SK-N-SH (cell line): ENCODE measurements at regions not wholly inside any gene's neighbourhood (a gene's known extent, or its start where the extent isn't known, plus 50 kb on each side); places are given as distances from the start of the nearest gene placed in this dataset.
A peak's percentile ranks its signal among the peaks of the same experiment; 100 is the strongest.

Experiments
- CTCF ChIA-PET: fragments of 300-600, 350-600 bp; formaldehyde crosslinking; extraction: SDS; loops from one replicate; lab custom pipeline; 2021; lab: Yijun Ruan, JAX
- POLR2A ChIA-PET: fragments of 350-600 bp; sonication (Branson Sonifier 250); formaldehyde crosslinking; extraction: SDS; loops from one replicate; lab custom pipeline; 2020; ENCODE audit warnings: antibody characterized with exemption, inconsistent platforms; lab: Yijun Ruan, JAX
- DNase-seq: peaks from one replicate; pipeline ENCODE4 v3.0.0; 2012
- H2AFZ ChIP-seq: fragments of 200-600 bp; sonication (generic); 2 replicates; pipeline ENCODE4 v1.8.1; 2016; ENCODE audit warnings: antibody characterized with exemption, mild to moderate bottlenecking, low read depth
- H3F3A ChIP-seq: fragments of 200-600 bp; sonication (generic); replicated peaks from 2 replicates; pipeline ENCODE3; 2016; ENCODE audit warnings: antibody characterized with exemption, mild to moderate bottlenecking; ENCODE audit not compliant: insufficient read depth
- H3K27ac ChIP-seq, 2 experiments: fragments of 200-500 bp in 1 of 2; fragments of 200-600 bp in 1 of 2; sonication (Bioruptor generic) in 1 of 2; sonication (generic), shearing (Covaris generic) in 1 of 2; 2 replicates each; pipeline versions ENCODE4 v1.5.1 to v1.6.1; 2014 to 2016; ENCODE audit warnings: low read depth in 2 of 2, inconsistent platforms in 1 of 2, low read length in 1 of 2, mild to moderate bottlenecking in 1 of 2, mixed read lengths in 1 of 2
- H3K27me3 ChIP-seq: fragments of 200-600 bp; sonication (generic), shearing (Covaris generic); 2 replicates; pipeline ENCODE4 v1.6.1; 2016; ENCODE audit warnings: mixed run types; ENCODE audit not compliant: insufficient read depth
- H3K36me3 ChIP-seq, 2 experiments: fragments of 200-500 bp in 1 of 2; fragments of 200-600 bp in 1 of 2; sonication (Bioruptor generic) in 1 of 2; sonication (generic) in 1 of 2; replicated peaks in 1 of 2; 2 replicates each; pipeline versions ENCODE3 to v1.5.1; 2014 to 2016; ENCODE audit warnings: low read length in 1 of 2, mild to moderate bottlenecking in 1 of 2; ENCODE audit not compliant: insufficient read depth in 2 of 2, control insufficient read depth in 1 of 2
- H3K4me1 ChIP-seq, 2 experiments: fragments of 200-500 bp in 1 of 2; fragments of 200-600 bp in 1 of 2; sonication (Bioruptor generic) in 1 of 2; sonication (generic), shearing (Covaris generic) in 1 of 2; 2 replicates each; pipeline versions ENCODE4 v1.5.1 to v1.6.1; 2014 to 2016; ENCODE audit warnings: low read depth in 1 of 2, low read length in 1 of 2, mixed run types in 1 of 2; ENCODE audit not compliant: insufficient read depth in 2 of 2, control insufficient read depth in 1 of 2
- H3K4me2 ChIP-seq: fragments of 200-600 bp; sonication (generic), shearing (Covaris generic); 2 replicates; pipeline ENCODE4 v1.6.1; 2017; ENCODE audit warnings: mixed run types
- H3K4me3 ChIP-seq, 2 experiments: fragments of 200-500 bp in 1 of 2; fragments of 200-600 bp in 1 of 2; sonication (Bioruptor generic) in 1 of 2; sonication (generic), shearing (Covaris generic) in 1 of 2; 2 replicates each; pipeline versions ENCODE4 v1.5.1 to v1.8.1; 2014 to 2016; ENCODE audit warnings: low read depth in 2 of 2, inconsistent platforms in 1 of 2, low read length in 1 of 2, mild to moderate bottlenecking in 1 of 2, mixed read lengths in 1 of 2, moderate library complexity in 1 of 2
- H3K79me2 ChIP-seq: fragments of 200-600 bp; sonication (generic); 2 replicates; pipeline ENCODE4 v1.8.1; 2017; ENCODE audit warnings: mild to moderate bottlenecking; ENCODE audit not compliant: insufficient read depth
- H3K9ac ChIP-seq: fragments of 200-600 bp; sonication (generic); 2 replicates; pipeline ENCODE4 v1.6.1; 2017; ENCODE audit warnings: mixed run types
- H3K9me2 ChIP-seq: fragments of 200-600 bp; sonication (generic); 2 replicates; pipeline ENCODE4 v1.6.1; 2017; ENCODE audit warnings: mixed run types
- H3K9me3 ChIP-seq: fragments of 200-600 bp; sonication (generic); 2 replicates; pipeline ENCODE4 v1.6.1; 2017; ENCODE audit warnings: mixed run types, mild to moderate bottlenecking, moderate library complexity
- H4K20me1 ChIP-seq: fragments of 200-600 bp; sonication (generic); 2 replicates; pipeline ENCODE4 v1.6.1; 2017; ENCODE audit warnings: mild to moderate bottlenecking, mixed run types; ENCODE audit not compliant: insufficient read depth
- CHD2 ChIP-seq: fragments of 150-350 bp; IDR thresholded peaks from 2 replicates; pipeline ENCODE4 v1.6.1; 2018; ENCODE audit warnings: low read length; ENCODE audit not compliant: partially characterized antibody
- CTCF ChIP-seq: fragments of 200-600 bp; sonication (generic); IDR thresholded peaks from 2 replicates; pipeline ENCODE4 v1.6.1; 2017; ENCODE audit warnings: antibody characterized with exemption, mild to moderate bottlenecking, moderate library complexity
- EP300 ChIP-seq, 2 experiments: IDR thresholded peaks; 2 replicates each; pipeline versions ENCODE4 v1.4.0 to v1.6.1; 2012; ENCODE audit warnings: borderline replicate concordance in 1 of 2, low read depth in 1 of 2, low read length in 1 of 2
- FOSL2 ChIP-seq: IDR thresholded peaks from 2 replicates; pipeline ENCODE4 v1.4.0; 2012; ENCODE audit warnings: low read depth, mild to moderate bottlenecking, moderate library complexity, borderline replicate concordance
- FOXJ3 ChIP-seq: sonication (generic); formaldehyde crosslinking; IDR thresholded peaks from 2 replicates; pipeline ENCODE4 v1.5.1; 2020; ENCODE audit warnings: mild to moderate bottlenecking, missing genetic modification reagents
- FOXM1 ChIP-seq: IDR thresholded peaks from 2 replicates; pipeline ENCODE4 v1.4.0; 2012; ENCODE audit warnings: low read depth, mild to moderate bottlenecking
- GABPA ChIP-seq: IDR thresholded peaks from 2 replicates; pipeline ENCODE4 v1.4.0; 2012; ENCODE audit warnings: low read depth, mild to moderate bottlenecking
- GATA2 ChIP-seq: sonication (generic); formaldehyde crosslinking; IDR thresholded peaks from 2 replicates; pipeline ENCODE4 v1.5.0; 2020; ENCODE audit warnings: mild to moderate bottlenecking, missing genetic modification reagents
- IRF3 ChIP-seq: fragments of 150-350 bp; IDR thresholded peaks from 2 replicates; pipeline ENCODE4 v1.6.1; 2016; ENCODE audit warnings: mild to moderate bottlenecking, low read depth, low read length
- JUND ChIP-seq: IDR thresholded peaks from 2 replicates; pipeline ENCODE4 v1.4.0; 2012
- MAX ChIP-seq: IDR thresholded peaks from 2 replicates; pipeline ENCODE4 v1.4.0; 2012; ENCODE audit warnings: low read depth
- MXI1 ChIP-seq: IDR thresholded peaks from 2 replicates; pipeline ENCODE4 v1.6.1; 2012; ENCODE audit warnings: mild to moderate bottlenecking, low read depth, low read length, improper control_type of control experiment
- NFIC ChIP-seq: IDR thresholded peaks from 2 replicates; pipeline ENCODE4 v1.4.0; 2012; ENCODE audit warnings: borderline replicate concordance
- RAD21 ChIP-seq: IDR thresholded peaks from 2 replicates; pipeline ENCODE4 v1.6.1; 2012; ENCODE audit warnings: mild to moderate bottlenecking, low read length
- RCOR1 ChIP-seq: fragments of 150-350 bp; IDR thresholded peaks from 2 replicates; pipeline ENCODE4 v1.6.1; 2017; ENCODE audit warnings: antibody characterized with exemption, low read length
- RFX5 ChIP-seq: IDR thresholded peaks from 2 replicates; pipeline ENCODE4 v1.6.1; 2012; ENCODE audit warnings: mild to moderate bottlenecking, improper control_type of control experiment, low read length
- SMC3 ChIP-seq: IDR thresholded peaks from 2 replicates; pipeline ENCODE4 v1.6.1; 2012; ENCODE audit warnings: low read depth, low read length, improper control_type of control experiment
- TCF12 ChIP-seq: IDR thresholded peaks from 2 replicates; pipeline ENCODE4 v1.4.0; 2012
- YY1 ChIP-seq: IDR thresholded peaks from 2 replicates; pipeline ENCODE4 v1.4.0; 2012; ENCODE audit warnings: low read depth, mild to moderate bottlenecking
- ZBTB33 ChIP-seq: IDR thresholded peaks from 2 replicates; pipeline ENCODE4 v1.4.0; 2012; ENCODE audit warnings: low read depth, borderline replicate concordance
- WGBS: methylation state at CpG from one replicate; pipeline ENCODE4 v1.1.6; 2017; ENCODE audit warnings: low lambda C conversion rate; 5-methylcytosine and 5-hydroxymethylcytosine counted together
- TF ChIP-seq, protein P1 (sequence below): IDR thresholded peaks from 2 replicates; pipeline ENCODE4 v1.4.0; 2012; ENCODE audit warnings: low read depth, borderline replicate concordance
- TF ChIP-seq, protein P2 (sequence below): IDR thresholded peaks from 2 replicates; pipeline ENCODE4; 2012

GRCh38 chr2:238974081-238974480 is 126.2 kb downstream of the TWIST2 start (continued):
- TF ChIP-seq, protein P1, sequence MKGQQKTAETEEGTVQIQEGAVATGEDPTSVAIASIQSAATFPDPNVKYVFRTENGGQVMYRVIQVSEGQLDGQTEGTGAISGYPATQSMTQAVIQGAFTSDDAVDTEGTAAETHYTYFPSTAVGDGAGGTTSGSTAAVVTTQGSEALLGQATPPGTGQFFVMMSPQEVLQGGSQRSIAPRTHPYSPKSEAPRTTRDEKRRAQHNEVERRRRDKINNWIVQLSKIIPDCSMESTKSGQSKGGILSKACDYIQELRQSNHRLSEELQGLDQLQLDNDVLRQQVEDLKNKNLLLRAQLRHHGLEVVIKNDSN = no peak
- TF ChIP-seq SMC3 = no peak
- peak; percentile 56 for TF ChIP-seq JUND
- TF ChIP-seq TCF12 = peak; percentile 14; the same call in 1 of the 2 replicates
- TF ChIP-seq NFIC = peak; percentile 34; the same call in 1 of the 2 replicates
- TF ChIP-seq YY1 = no peak
- no peak for TF ChIP-seq IRF3

DNA sequence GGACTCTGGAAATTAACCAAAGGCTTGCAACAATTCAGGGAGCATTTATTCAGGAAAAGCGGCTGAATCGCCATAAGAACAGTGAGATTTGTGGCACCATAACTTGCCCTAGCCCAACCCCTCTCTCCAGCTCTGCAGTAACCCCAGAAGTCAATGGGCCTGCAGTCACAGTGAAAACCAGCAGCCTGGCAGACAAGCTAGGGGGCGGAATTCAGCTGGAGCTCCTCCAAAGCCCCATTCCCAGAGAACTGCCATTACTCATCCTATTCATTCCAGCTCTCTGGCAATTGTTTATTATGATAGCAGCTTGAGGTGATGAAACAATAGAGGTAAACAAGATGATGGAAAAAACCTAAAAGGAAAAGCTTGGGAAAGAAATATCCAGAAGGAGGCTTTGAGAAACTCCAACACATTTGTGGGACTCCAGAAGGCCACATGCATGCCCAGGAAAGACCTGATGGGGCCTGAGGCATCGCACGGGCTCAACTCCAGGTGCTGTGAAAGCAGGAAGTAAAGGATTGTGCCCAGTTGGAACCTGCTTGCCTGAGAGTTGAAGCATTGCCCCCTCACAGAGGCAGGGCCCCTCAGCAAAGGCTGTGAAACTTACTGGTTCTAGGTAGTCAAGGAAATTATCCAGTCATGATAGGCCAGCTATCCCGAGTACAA is 126.7 kb downstream of the TWIST2 start:
- Histone ChIP-seq H3K9ac (no peak overlapping the region), H3F3A (no peaks in the 10 kb centered on the region), H3K36me3 (no peaks in the 10 kb centered on the region), H3K4me2 (no peak overlapping the region), H3K4me3 (no peak overlapping the region), H3K27ac (peak overlapping the region in 1 of 2 experiments; percentile 39; a peak in 1 of 4 replicates), H4K20me1 (no peaks in the 10 kb centered on the region), H2AFZ (no peak overlapping the region), H3K9me2 (no peaks in the 10 kb centered on the region), H3K9me3 (no peaks in the 10 kb centered on the region), H3K4me1 (peaks cover 0 to 7% of the 10 kb centered on the region in 2 experiments; a peak in 1 of 4 replicates), H3K27me3 (no peaks in the 10 kb centered on the region), H3K79me2 (no peaks in the 10 kb centered on the region)
- WGBS = 72% methylated on average over 6 of the region's 6 CpGs
- DNase-seq = no peak
- ChIA-PET POLR2A (no interaction called here), CTCF (interaction anchor here (0.7 to 1.8 kb wide), 5 partner anchors 10 to 719 kb away, joined by 3 to 4 read pairs (median 3); no protein-coding TSS in a partner anchor)
- TF ChIP-seq CTCF (peak; percentile 32; the same call in 1 of the 2 replicates), FOXM1 (no peak), ZBTB33 (no peak), JUND (peak; percentile 39; the same call in 1 of the 2 replicates), EP300 (IDR thresholded peaks at IDR 0.05; ENCODE audit: borderline replicate concordance in 1 of 2, low read depth in 1 of 2, low read length in 1 of 2) (peak in 1 of 2 experiments; percentile 41; a peak in 1 of 4 replicates), RFX5 (no peak), MXI1 (no peak), YY1 (no peak), FOXJ3 (CRISPR knock-in tag) (no peak), FOSL2 (peak; percentile 46; the same call in 1 of the 2 replicates), GATA2 (CRISPR knock-in tag) (no peak), GABPA (no peak), RCOR1 (no peak), RAD21 (no peak), NFIC (peak; percentile 71), CHD2 (no peak), MAX (no peak), TCF12 (peak; percentile 27)
- TF ChIP-seq, protein P2, sequence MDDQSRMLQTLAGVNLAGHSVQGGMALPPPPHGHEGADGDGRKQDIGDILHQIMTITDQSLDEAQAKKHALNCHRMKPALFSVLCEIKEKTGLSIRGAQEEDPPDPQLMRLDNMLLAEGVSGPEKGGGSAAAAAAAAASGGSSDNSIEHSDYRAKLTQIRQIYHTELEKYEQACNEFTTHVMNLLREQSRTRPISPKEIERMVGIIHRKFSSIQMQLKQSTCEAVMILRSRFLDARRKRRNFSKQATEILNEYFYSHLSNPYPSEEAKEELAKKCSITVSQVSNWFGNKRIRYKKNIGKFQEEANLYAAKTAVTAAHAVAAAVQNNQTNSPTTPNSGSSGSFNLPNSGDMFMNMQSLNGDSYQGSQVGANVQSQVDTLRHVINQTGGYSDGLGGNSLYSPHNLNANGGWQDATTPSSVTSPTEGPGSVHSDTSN = peak; percentile 65
